CD8-positive, alpha-beta memory T cell (primary cell): ENCODE measurements at regions not wholly inside any gene's neighbourhood (a gene's known extent, or its start where the extent isn't known, plus 50 kb on each side); places are given as distances from the start of the nearest gene placed in this dataset.
"Not testable (repeated sequence)": the region's sequence is repeated elsewhere in the genome, so short reads cannot be mapped to it uniquely, and the experiment has no call there.

Experiments used
- CTCF ChIA-PET: fragments of 350-600 bp; sonication (Branson Sonifier 250); formaldehyde crosslinking; loops from one replicate; lab custom pipeline; 2021; ENCODE audit warnings: antibody characterized with exemption; lab: Charles Lee
- POLR2A ChIA-PET: fragments of 350-600 bp; sonication (Branson Sonifier 250); formaldehyde crosslinking; loops from one replicate; lab custom pipeline; 2021; ENCODE audit warnings: antibody characterized with exemption; lab: Charles Lee
- DNase-seq, 5 donors: peaks; one replicate each; pipeline versions ENCODE4 v3.0.0 to v3.0.0-alpha.2; 2020 to 2022; ENCODE audit warnings: mixed read lengths in 1 of 5
- H3K27ac ChIP-seq: one replicate; pipeline ENCODE4 v1.7.0; 2013; ENCODE audit warnings: low read depth, mild to moderate bottlenecking, low read length, moderate library complexity
- H3K27me3 ChIP-seq: 2 replicates; pipeline ENCODE4 v1.7.0; 2013; ENCODE audit warnings: low read length, mild to moderate bottlenecking; ENCODE audit not compliant: insufficient read depth, poor library complexity, severe bottlenecking
- H3K36me3 ChIP-seq: 2 replicates; pipeline ENCODE4 v1.7.0; 2013; ENCODE audit warnings: mild to moderate bottlenecking, low read length, moderate library complexity; ENCODE audit not compliant: insufficient read depth
- H3K4me1 ChIP-seq: 2 replicates; pipeline ENCODE4 v1.7.0; 2013; ENCODE audit warnings: mild to moderate bottlenecking, low read length, moderate library complexity; ENCODE audit not compliant: insufficient read depth
- H3K4me3 ChIP-seq: 2 replicates; pipeline ENCODE4 v1.7.0; 2013; ENCODE audit warnings: mild to moderate bottlenecking, low read length
- H3K9me3 ChIP-seq: 2 replicates; pipeline ENCODE4 v1.7.0; 2013; ENCODE audit warnings: mild to moderate bottlenecking, low read length
- H3K27ac Mint-ChIP-seq, 8 donors: one replicate each; pipeline ENCODE4 v1.8.0; 2020 to 2021; ENCODE audit warnings: mixed read lengths in 8 of 8, mild to moderate bottlenecking in 6 of 8, inconsistent platforms in 3 of 8, moderate library complexity in 3 of 8
- H3K27me3 Mint-ChIP-seq, 2 donors: one replicate each; pipeline ENCODE4 v1.8.0; 2020 to 2021; ENCODE audit warnings: mixed read lengths in 2 of 2, mild to moderate bottlenecking in 1 of 2, moderate library complexity in 1 of 2
- H3K36me3 Mint-ChIP-seq, 3 donors: one replicate each; pipeline ENCODE4 v1.8.0; 2020 to 2021; ENCODE audit warnings: mixed read lengths in 3 of 3, inconsistent platforms in 1 of 3, mild to moderate bottlenecking in 1 of 3
- H3K4me1 Mint-ChIP-seq, 3 donors: one replicate each; pipeline ENCODE4 v1.8.0; 2020 to 2021; ENCODE audit warnings: mixed read lengths in 3 of 3, inconsistent platforms in 1 of 3, mild to moderate bottlenecking in 1 of 3
- H3K4me3 Mint-ChIP-seq, 7 donors: one replicate each; pipeline ENCODE4 v1.8.0; 2020 to 2021; ENCODE audit warnings: mixed read lengths in 7 of 7, mild to moderate bottlenecking in 6 of 7, moderate library complexity in 4 of 7, inconsistent platforms in 2 of 7
- H3K9me3 Mint-ChIP-seq, 5 donors: one replicate each; pipeline ENCODE4 v1.8.0; 2020 to 2022; ENCODE audit warnings: mixed read lengths in 5 of 5, mild to moderate bottlenecking in 3 of 5, moderate library complexity in 2 of 5, inconsistent platforms in 1 of 5

- H3K9me3 ChIP-seq, H3K27me3 ChIP-seq, H3K4me1 ChIP-seq, H3K27ac ChIP-seq, H3K36me3 Mint-ChIP-seq, DNase-seq, H3K4me3 Mint-ChIP-seq, H3K27me3 Mint-ChIP-seq, H3K36me3 ChIP-seq, CTCF ChIA-PET, H3K4me1 Mint-ChIP-seq, POLR2A ChIA-PET, H3K4me3 ChIP-seq, H3K27ac Mint-ChIP-seq: not testable (repeated sequence)
- peaks cover 3 to 14% (median 5%) of the 10 kb centered on the region in 5 donors for H3K9me3 Mint-ChIP-seq
These were observed 1075.0 kb downstream of the EPHA3 start for GRCh38 chr3:90182291-90182976.

GRCh38 chr3:90184861-90185260 lies 1077.4 kb downstream of the EPHA3 start:
- H3K36me3 ChIP-seq = no peaks in the 10 kb centered on the region
- H3K4me3 ChIP-seq = no peak overlapping the region
- no peaks in the 10 kb centered on the region for H3K4me1 Mint-ChIP-seq
- no peaks in the 10 kb centered on the region for H3K4me1 ChIP-seq
- H3K27ac ChIP-seq = no peak overlapping the region
- no peak overlapping the region for H3K27ac Mint-ChIP-seq
- ChIA-PET POLR2A (no interaction called here), CTCF (no interaction called here)
- no peaks in the 10 kb centered on the region for H3K36me3 Mint-ChIP-seq
- no peak for DNase-seq
- peaks cover 2 to 9% (median 4%) of the 10 kb centered on the region in 5 donors for H3K9me3 Mint-ChIP-seq
- no peaks in the 10 kb centered on the region for H3K27me3 Mint-ChIP-seq
- H3K9me3 ChIP-seq = no peaks in the 10 kb centered on the region
- no peaks in the 10 kb centered on the region for H3K27me3 ChIP-seq
- no peak overlapping the region for H3K4me3 Mint-ChIP-seq

- DNase-seq, H3K4me1 ChIP-seq, H3K4me3 Mint-ChIP-seq, H3K4me3 ChIP-seq, H3K27me3 ChIP-seq, H3K27ac ChIP-seq, CTCF ChIA-PET, H3K9me3 ChIP-seq, H3K27ac Mint-ChIP-seq, H3K36me3 Mint-ChIP-seq, POLR2A ChIA-PET, H3K36me3 ChIP-seq, H3K27me3 Mint-ChIP-seq, H3K4me1 Mint-ChIP-seq: not testable (repeated sequence)
- peaks cover 0 to 17% (median 14%) of the 10 kb centered on the region in 5 donors for H3K9me3 Mint-ChIP-seq
These were observed 1090.0 kb downstream of the EPHA3 start for GRCh38 chr3:90197383-90197782.

- POLR2A ChIA-PET, H3K4me1 Mint-ChIP-seq, H3K9me3 ChIP-seq, H3K4me3 ChIP-seq, H3K36me3 ChIP-seq, H3K27me3 ChIP-seq, H3K4me1 ChIP-seq, DNase-seq, CTCF ChIA-PET, H3K4me3 Mint-ChIP-seq, H3K27me3 Mint-ChIP-seq, H3K27ac ChIP-seq, H3K36me3 Mint-ChIP-seq, H3K27ac Mint-ChIP-seq: not testable (repeated sequence)
- peaks cover 6 to 29% (median 20%) of the 10 kb centered on the region in 5 donors for H3K9me3 Mint-ChIP-seq
These were observed 1095.5 kb downstream of the EPHA3 start for GRCh38 chr3:90202931-90203330.

GRCh38 chr3:90206482-90206881 lies 1099.1 kb downstream of the EPHA3 start:
- H3K27me3 ChIP-seq, CTCF ChIA-PET, DNase-seq, POLR2A ChIA-PET, H3K4me3 ChIP-seq, H3K27ac ChIP-seq, H3K36me3 ChIP-seq, H3K4me1 Mint-ChIP-seq, H3K36me3 Mint-ChIP-seq, H3K4me3 Mint-ChIP-seq, H3K27ac Mint-ChIP-seq, H3K9me3 ChIP-seq, H3K27me3 Mint-ChIP-seq, H3K4me1 ChIP-seq: not testable (repeated sequence)
- peaks cover 6 to 38% (median 20%) of the 10 kb centered on the region in 5 donors for H3K9me3 Mint-ChIP-seq

- H3K4me1 Mint-ChIP-seq, H3K36me3 ChIP-seq, POLR2A ChIA-PET, H3K36me3 Mint-ChIP-seq, H3K4me1 ChIP-seq, H3K27ac ChIP-seq, H3K9me3 ChIP-seq, H3K27ac Mint-ChIP-seq, H3K4me3 ChIP-seq, CTCF ChIA-PET, H3K4me3 Mint-ChIP-seq, H3K27me3 ChIP-seq, H3K27me3 Mint-ChIP-seq, DNase-seq: not testable (repeated sequence)
- peaks cover 11 to 38% (median 20%) of the 10 kb centered on the region in 5 donors for H3K9me3 Mint-ChIP-seq
These were observed 1100.1 kb downstream of the EPHA3 start for GRCh38 chr3:90207353-90208097.

GRCh38 chr3:90221900-90222299 lies 1114.5 kb downstream of the EPHA3 start:
- ChIA-PET POLR2A (no interaction called here), CTCF (no interaction called here)
- Mint-ChIP-seq H3K9me3 (peaks cover 4 to 35% (median 16%) of the 10 kb centered on the region in 5 donors), H3K4me1 (no peaks in the 10 kb centered on the region), H3K4me3 (no peak overlapping the region), H3K27ac (no peak overlapping the region), H3K36me3 (no peaks in the 10 kb centered on the region), H3K27me3 (peaks cover 0 to 2% of the 10 kb centered on the region in 2 donors)
- no peak for DNase-seq
- H3K27ac ChIP-seq = no peak overlapping the region
- no peaks in the 10 kb centered on the region for H3K27me3 ChIP-seq
- H3K36me3 ChIP-seq = no peaks in the 10 kb centered on the region
- no peaks in the 10 kb centered on the region for H3K4me1 ChIP-seq
- no peak overlapping the region for H3K4me3 ChIP-seq
- no peaks in the 10 kb centered on the region for H3K9me3 ChIP-seq

GRCh38 chr3:90241481-90241880 lies 1134.1 kb downstream of the EPHA3 start:
- no peak for DNase-seq
- no peaks in the 10 kb centered on the region for H3K36me3 ChIP-seq
- Mint-ChIP-seq H3K4me3 (no peak overlapping the region), H3K36me3 (no peaks in the 10 kb centered on the region), H3K27me3 (no peaks in the 10 kb centered on the region), H3K4me1 (no peaks in the 10 kb centered on the region), H3K9me3 (peaks cover 14 to 25% (median 21%) of the 10 kb centered on the region in 5 donors), H3K27ac (no peak overlapping the region)
- ChIA-PET CTCF (no interaction called here), POLR2A (no interaction called here)
- H3K4me1 ChIP-seq = no peaks in the 10 kb centered on the region
- no peak overlapping the region for H3K4me3 ChIP-seq
- H3K27ac ChIP-seq = no peak overlapping the region
- no peaks in the 10 kb centered on the region for H3K27me3 ChIP-seq
- no peaks in the 10 kb centered on the region for H3K9me3 ChIP-seq
